Trophoblast cell (in vitro differentiated cells and primary cell): ENCODE measurements at regions not wholly inside any gene's neighbourhood (a gene's known extent, or its start where the extent isn't known, plus 50 kb on each side); places are given as distances from the start of the nearest gene placed in this dataset.
A peak's percentile ranks its signal among the peaks of the same experiment; 100 is the strongest.
"Not testable (repeated sequence)": the region's sequence is repeated elsewhere in the genome, so short reads cannot be mapped to it uniquely, and the experiment has no call there.

ENCODE experiments used
- DNase-seq, 2 donors: peaks; one replicate each; pipeline ENCODE4 v3.0.0-alpha.2; 2016
- H2AFZ ChIP-seq: 2 replicates; pipeline ENCODE4 v1.6.1; 2013; ENCODE audit warnings: low read length, moderate library complexity, mild to moderate bottlenecking; ENCODE audit not compliant: insufficient read depth, poor library complexity
- H2AK5ac ChIP-seq: 2 replicates; pipeline ENCODE4 v1.6.1; 2013; ENCODE audit warnings: mild to moderate bottlenecking, low read length
- H2BK120ac ChIP-seq: 2 replicates; pipeline ENCODE4 v1.6.1; 2013; ENCODE audit warnings: low read length, mild to moderate bottlenecking, moderate library complexity; ENCODE audit not compliant: insufficient read depth, poor library complexity
- H2BK12ac ChIP-seq: 2 replicates; pipeline ENCODE4 v1.6.1; 2013; ENCODE audit warnings: mild to moderate bottlenecking, low read length, moderate library complexity
- H2BK5ac ChIP-seq: 2 replicates; pipeline ENCODE4 v1.6.1; 2013; ENCODE audit warnings: low read length, low read depth, moderate library complexity, mild to moderate bottlenecking; ENCODE audit not compliant: poor library complexity
- H3K14ac ChIP-seq: 2 replicates; pipeline ENCODE4 v1.6.1; 2013; ENCODE audit warnings: mild to moderate bottlenecking, low read length
- H3K18ac ChIP-seq: 2 replicates; pipeline ENCODE4 v1.6.1; 2013; ENCODE audit warnings: mild to moderate bottlenecking, low read length
- H3K23ac ChIP-seq: 2 replicates; pipeline ENCODE4 v1.6.1; 2013; ENCODE audit warnings: low read length
- H3K27ac ChIP-seq: 2 replicates; pipeline ENCODE4 v1.5.1; 2013; ENCODE audit warnings: low read depth, mild to moderate bottlenecking, inconsistent platforms, low read length, moderate library complexity
- H3K27me3 ChIP-seq: 2 replicates; pipeline ENCODE4 v1.6.1; 2013; ENCODE audit warnings: inconsistent platforms, mild to moderate bottlenecking, low read length, moderate library complexity; ENCODE audit not compliant: insufficient read depth
- H3K36me3 ChIP-seq, 2 experiments: 1 replicate in 1 of 2; 2 replicates in 1 of 2; pipeline ENCODE4 v1.6.1; 2013; ENCODE audit warnings: low read length in 2 of 2, mild to moderate bottlenecking in 2 of 2, moderate library complexity in 1 of 2; ENCODE audit not compliant: insufficient read depth in 2 of 2, control insufficient read depth in 1 of 2
- H3K4ac ChIP-seq: 2 replicates; pipeline ENCODE4 v1.6.1; 2013; ENCODE audit warnings: low read depth, mild to moderate bottlenecking, low read length, moderate library complexity
- H3K4me1 ChIP-seq, 2 experiments: 1 replicate in 1 of 2; 2 replicates in 1 of 2; pipeline ENCODE4 v1.6.1; 2013; ENCODE audit warnings: low read length in 2 of 2, mild to moderate bottlenecking in 2 of 2, moderate library complexity in 1 of 2; ENCODE audit not compliant: insufficient read depth in 2 of 2, control insufficient read depth in 1 of 2
- H3K4me2 ChIP-seq: 2 replicates; pipeline ENCODE4 v1.6.1; 2013; ENCODE audit warnings: inconsistent platforms, mild to moderate bottlenecking, low read length, moderate library complexity
- H3K4me3 ChIP-seq: 2 replicates; pipeline ENCODE4 v1.5.1; 2013; ENCODE audit warnings: mild to moderate bottlenecking, low read depth, low read length, inconsistent platforms
- H3K79me1 ChIP-seq: one replicate; pipeline ENCODE4 v1.6.1; 2013; ENCODE audit warnings: low read length
- H3K79me2 ChIP-seq: 2 replicates; pipeline ENCODE4 v1.6.1; 2013; ENCODE audit warnings: low read length, mild to moderate bottlenecking; ENCODE audit not compliant: control insufficient read depth, insufficient read depth, poor library complexity
- H3K9ac ChIP-seq: 2 replicates; pipeline ENCODE4 v1.6.1; 2013; ENCODE audit warnings: mild to moderate bottlenecking, low read length
- H3K9me3 ChIP-seq: 2 replicates; pipeline ENCODE4 v1.6.1; 2013; ENCODE audit warnings: low read depth, mild to moderate bottlenecking, control low read depth, inconsistent platforms, low read length; ENCODE audit not compliant: insufficient read depth
- H4K12ac ChIP-seq: 2 replicates; pipeline ENCODE4 v1.6.1; 2013; ENCODE audit warnings: low read depth, mild to moderate bottlenecking, low read length, moderate library complexity
- H4K8ac ChIP-seq: 2 replicates; pipeline ENCODE4 v1.6.1; 2013; ENCODE audit warnings: low read depth, mild to moderate bottlenecking, low read length, moderate library complexity
- H4K91ac ChIP-seq: one replicate; pipeline ENCODE4 v1.6.1; 2013; ENCODE audit warnings: low read depth, mild to moderate bottlenecking, low read length, moderate library complexity
- WGBS: extraction: QIAGEN DNeasy Blood & Tissue Kit; methylation state at CpG from one replicate; pipeline ENCODE4 v1.1.7; 2013; ENCODE audit warnings: missing lambda C conversion rate; ENCODE audit not compliant: insufficient read length, insufficient coverage; ENCODE audit errors: extremely low coverage; 5-methylcytosine and 5-hydroxymethylcytosine counted together

DNA sequence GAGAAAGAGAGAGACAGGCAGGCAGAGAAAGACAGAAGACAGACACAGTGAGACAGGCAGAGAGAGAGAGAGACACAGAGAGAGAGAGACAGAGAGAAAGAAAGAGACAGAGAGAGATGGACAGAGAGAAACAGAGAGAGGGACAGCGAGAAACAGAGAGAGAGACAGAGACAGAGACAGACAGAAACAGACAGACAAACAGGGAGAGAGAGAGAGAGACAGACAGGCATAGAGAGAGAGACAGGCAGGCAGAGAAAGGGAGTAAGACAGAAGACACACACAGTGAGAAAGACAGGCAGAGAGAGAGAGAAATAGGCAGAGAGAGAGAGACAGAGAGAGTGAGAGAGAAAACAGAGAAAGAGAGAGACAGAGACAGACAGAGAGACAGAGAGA lies 105.3 kb upstream of the ANKRD30BL start:
- Histone ChIP-seq H3K4me2 (no peak overlapping the region), H3K23ac (no peak overlapping the region), H2AFZ (peak overlapping the region; percentile 17), H2BK5ac (peak overlapping the region; percentile 69), H4K91ac (peak overlapping the region; percentile 73), H3K9me3 (no peaks in the 10 kb centered on the region), H3K27ac (peak overlapping the region; percentile 90), H3K9ac (no peak overlapping the region), H3K4ac (peak overlapping the region; percentile 9), H3K14ac (peak overlapping the region; percentile 75), H4K12ac (no peak overlapping the region), H3K27me3 (no peaks in the 10 kb centered on the region), H3K4me3 (no peak overlapping the region), H2BK120ac (peak overlapping the region; percentile 91), H2BK12ac (peak overlapping the region; percentile 82), H3K79me2 (no peaks in the 10 kb centered on the region), H3K4me1 (peaks cover 0 to 9% of the 10 kb centered on the region in 2 experiments), H3K36me3 (no peaks in the 10 kb centered on the region), H3K79me1 (peaks cover 13% of the 10 kb centered on the region), H3K18ac (no peak overlapping the region), H2AK5ac (no peak overlapping the region), H4K8ac (peak overlapping the region; percentile 86)
- DNase-seq, result no peak
- no CpG with 5 or more reads among the region's 1 CpG for WGBS

DNA sequence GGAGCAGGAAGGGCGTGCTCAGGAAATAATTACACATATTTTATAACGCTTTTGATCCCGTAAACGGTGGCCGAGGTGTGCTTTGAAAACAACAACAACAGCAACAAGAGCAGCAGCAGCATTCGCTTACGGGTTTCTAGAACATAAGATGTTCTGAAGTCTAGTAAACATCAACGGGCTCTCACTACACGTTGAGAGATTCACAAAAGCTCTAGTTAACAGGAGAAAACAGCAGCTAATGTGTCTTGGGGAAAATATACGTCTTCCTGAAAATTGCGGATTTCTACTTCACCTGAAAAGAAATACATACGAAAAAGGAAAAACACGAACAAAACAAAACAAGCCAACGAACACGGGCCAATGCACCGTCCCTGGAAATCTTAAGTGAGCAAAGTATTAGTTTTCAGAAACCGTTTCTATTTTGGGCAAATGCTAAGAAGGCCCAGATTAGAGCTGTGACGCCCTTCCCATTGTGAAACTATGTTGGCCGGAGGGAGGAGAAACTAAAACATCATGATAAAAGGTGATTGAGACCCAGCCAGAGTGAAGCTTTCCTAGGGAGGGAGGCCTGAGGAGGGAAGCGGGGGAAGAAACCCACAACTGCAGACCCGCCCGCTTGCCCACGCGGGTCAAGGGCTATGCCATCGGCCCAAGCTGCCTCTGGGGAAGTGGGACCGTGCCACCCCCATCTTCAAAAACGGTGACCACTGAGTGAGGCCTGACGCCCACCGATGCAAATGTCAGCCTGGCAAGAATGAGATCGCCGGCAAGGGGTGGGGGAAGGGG lies 105.9 kb upstream of the ANKRD30BL start:
- Histone ChIP-seq H3K4ac (peak overlapping the region; percentile 9), H3K27ac (peak overlapping the region; percentile 90), H2BK120ac (peak overlapping the region; percentile 91), H4K12ac (peak overlapping the region; percentile 52), H2AFZ (peak overlapping the region; percentile 50), H3K18ac (peak overlapping the region; percentile 54), H3K4me2 (peak overlapping the region; percentile 64), H4K91ac (peak overlapping the region; percentile 92), H3K14ac (peak overlapping the region; percentile 75), H4K8ac (peak overlapping the region; percentile 86), H3K79me1 (peaks cover 13% of the 10 kb centered on the region), H2BK5ac (peak overlapping the region; percentile 69)
- not testable (repeated sequence) for H3K36me3 ChIP-seq, H3K4me3 ChIP-seq, H3K9ac ChIP-seq, H3K79me2 ChIP-seq, H2AK5ac ChIP-seq, H3K23ac ChIP-seq, H3K4me1 ChIP-seq, H3K27me3 ChIP-seq, H2BK12ac ChIP-seq, H3K9me3 ChIP-seq
- peak in 1 of 2 donors; percentile 4 for DNase-seq
- no CpG with 5 or more reads among the region's 31 CpGs for WGBS

DNA sequence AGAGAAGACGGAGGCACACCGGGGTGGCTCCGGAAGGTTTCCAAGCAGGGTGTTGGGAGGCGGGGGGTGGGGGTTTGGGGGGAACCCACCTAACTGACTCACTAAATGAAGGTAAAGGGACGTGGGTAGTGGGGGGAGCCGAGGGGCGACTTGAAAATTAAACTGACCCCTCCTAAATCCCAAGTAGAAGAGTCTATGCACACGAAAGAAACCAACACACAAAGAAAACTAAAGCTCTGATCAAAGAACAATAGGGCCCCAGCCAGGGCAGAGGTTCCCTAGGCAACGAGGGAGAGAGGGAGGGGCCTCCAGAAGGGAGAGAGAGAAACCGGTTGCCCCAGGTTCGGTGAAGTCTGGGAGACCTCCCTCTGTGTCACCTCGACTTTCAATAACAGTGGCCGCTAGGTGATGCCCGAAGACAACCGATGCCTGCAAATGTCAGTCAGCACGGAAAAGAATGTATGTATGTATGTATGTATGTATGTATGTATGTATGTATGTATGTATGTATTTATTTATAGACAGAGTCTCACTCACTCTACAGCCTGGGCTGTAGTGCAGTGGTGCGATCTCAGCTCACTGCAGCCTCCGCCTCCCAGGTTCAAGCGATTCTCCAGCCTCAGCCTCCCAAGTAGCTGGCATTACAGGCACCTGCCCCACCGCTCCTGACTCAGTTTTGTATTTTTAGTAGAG lies 106.7 kb upstream of the ANKRD30BL start:
- H4K12ac ChIP-seq, H3K9me3 ChIP-seq, H3K36me3 ChIP-seq, H3K18ac ChIP-seq, H3K4ac ChIP-seq, H3K4me3 ChIP-seq, H4K8ac ChIP-seq, H3K27me3 ChIP-seq, H2AK5ac ChIP-seq, H3K14ac ChIP-seq, H3K23ac ChIP-seq, H3K79me2 ChIP-seq, H2BK120ac ChIP-seq, H3K4me1 ChIP-seq, H2AFZ ChIP-seq, H3K9ac ChIP-seq, H2BK5ac ChIP-seq: not testable (repeated sequence)
- Histone ChIP-seq H3K27ac (peak overlapping the region; percentile 70), H3K79me1 (peaks cover 13% of the 10 kb centered on the region), H2BK12ac (peak overlapping the region; percentile 41), H4K91ac (peak overlapping the region; percentile 92), H3K4me2 (peak overlapping the region; percentile 50)
- WGBS, result no CpG with 5 or more reads among the region's 20 CpGs
- peak; percentile 42 for DNase-seq

DNA sequence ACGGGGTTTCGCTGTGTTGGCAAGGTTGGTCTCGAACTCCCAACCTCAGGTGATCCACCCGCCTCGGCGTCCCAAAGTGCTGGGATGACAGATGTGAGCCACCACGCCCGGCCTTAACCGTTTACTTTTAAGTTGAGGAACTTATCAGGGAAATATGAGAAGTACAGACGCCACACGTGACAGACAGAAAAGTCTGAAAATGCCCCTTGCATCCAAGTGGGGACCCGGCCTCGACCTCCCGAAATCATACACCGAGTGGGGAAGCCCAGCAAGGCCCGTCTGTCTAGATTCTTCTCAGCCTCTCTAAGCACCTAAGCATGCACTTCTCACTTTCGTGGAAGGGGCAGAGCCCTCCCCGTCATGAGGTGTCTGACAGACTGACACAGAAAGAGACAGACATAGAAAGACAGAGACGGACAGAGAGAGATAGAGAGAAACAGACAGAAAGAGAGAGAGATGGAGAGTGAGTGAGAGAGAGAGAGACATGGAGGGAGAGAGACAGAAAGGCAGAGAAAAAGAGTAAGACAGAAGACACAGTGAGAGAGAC lies 107.3 kb upstream of the ANKRD30BL start:
- Histone ChIP-seq H3K9me3 (no peaks in the 10 kb centered on the region), H3K4me1 (peaks cover 0 to 9% of the 10 kb centered on the region in 2 experiments)

More for the DNA sequence above, 107.3 kb upstream of the ANKRD30BL start:
- Histone ChIP-seq H3K9ac (no peak overlapping the region), H4K12ac (no peak overlapping the region), H2BK5ac (no peak overlapping the region), H3K23ac (no peak overlapping the region), H3K36me3 (no peaks in the 10 kb centered on the region), H2BK120ac (no peak overlapping the region), H3K14ac (no peak overlapping the region), H2AK5ac (no peak overlapping the region), H4K91ac (peak overlapping the region; percentile 58), H3K4me2 (no peak overlapping the region), H3K4ac (no peak overlapping the region), H3K27me3 (no peaks in the 10 kb centered on the region), H2BK12ac (peak overlapping the region; percentile 41), H3K4me3 (no peak overlapping the region), H3K79me2 (no peaks in the 10 kb centered on the region), H2AFZ (no peak overlapping the region), H4K8ac (no peak overlapping the region), H3K27ac (peak overlapping the region; percentile 32), H3K79me1 (peaks cover 13% of the 10 kb centered on the region), H3K18ac (no peak overlapping the region)
- DNase-seq, result no peak
- no CpG with 5 or more reads among the region's 19 CpGs for WGBS
